H1 (cell line): ENCODE measurements at regions not wholly inside any gene's neighbourhood (a gene's known extent, or its start where the extent isn't known, plus 50 kb on each side); places are given as distances from the start of the nearest gene placed in this dataset.

Experiments used
- CTCF ChIA-PET: fragments of 300-600 bp; sonication (Branson Sonifier 250); formaldehyde crosslinking; loops from one replicate; lab custom pipeline; 2021; ENCODE audit not compliant: partially characterized antibody; lab: Charles Lee
- POLR2A ChIA-PET: fragments of 300-600 bp; sonication (Branson Sonifier 250); formaldehyde crosslinking; loops from one replicate; lab custom pipeline; 2021; ENCODE audit warnings: inconsistent platforms; ENCODE audit not compliant: partially characterized antibody; lab: Charles Lee
- DNase-seq, 2 experiments: peaks; one replicate each; pipeline versions ENCODE4 v3.0.0 to v3.0.0-alpha.2; 2010 to 2022; ENCODE audit warnings: low spot score in 2 of 2, low read depth in 1 of 2, mixed read lengths in 1 of 2
- FAIRE-seq: peaks from 2 replicates; lab custom pipeline; 2011; peaks lifted over from hg19 to GRCh38; lab: Jason Lieb, UNC
- H2AFZ ChIP-seq: 2 replicates; pipeline ENCODE4 v1.8.1; 2012; ENCODE audit warnings: low read length, inconsistent platforms
- H2AK5ac ChIP-seq: 2 replicates; pipeline ENCODE4 v1.6.1; 2013; ENCODE audit warnings: low read depth, low read length
- H2BK120ac ChIP-seq: replicated peaks from 2 replicates; pipeline ENCODE3; 2013; ENCODE audit warnings: low read depth, low read length, inconsistent platforms
- H2BK12ac ChIP-seq: 2 replicates; pipeline ENCODE4 v1.6.1; 2013; ENCODE audit warnings: low read depth, low read length
- H2BK15ac ChIP-seq: 2 replicates; pipeline ENCODE4 v1.6.1; 2013; ENCODE audit warnings: low read length
- H2BK20ac ChIP-seq: 2 replicates; pipeline ENCODE4 v1.6.1; 2013; ENCODE audit warnings: low read length
- H2BK5ac ChIP-seq: 2 replicates; pipeline ENCODE4 v1.6.1; 2013; ENCODE audit warnings: low read depth, low read length
- H3K14ac ChIP-seq: 2 replicates; pipeline ENCODE4 v1.6.1; 2013; ENCODE audit warnings: inconsistent platforms; ENCODE audit not compliant: insufficient read length
- H3K18ac ChIP-seq: 2 replicates; pipeline ENCODE4 v1.6.1; 2013; ENCODE audit warnings: low read length; ENCODE audit errors: extremely low read depth
- H3K23ac ChIP-seq: 2 replicates; pipeline ENCODE4 v1.6.1; 2013; ENCODE audit warnings: inconsistent platforms; ENCODE audit not compliant: insufficient read length
- H3K23me2 ChIP-seq: 2 replicates; pipeline ENCODE4 v1.6.1; 2013; ENCODE audit warnings: low read depth, low read length
- H3K27ac ChIP-seq: 2 replicates; pipeline ENCODE4 v1.6.1; 2011; ENCODE audit warnings: low read depth, low read length, inconsistent platforms
- H3K27me3 ChIP-seq, 4 experiments: replicated peaks in 1 of 4; 1 replicate in 1 of 4; 2 replicates in 3 of 4; pipeline versions ENCODE4 v1.6.1 to v1.8.1; 2011 to 2013; ENCODE audit warnings: low read length in 3 of 4, mild to moderate bottlenecking in 3 of 4, inconsistent platforms in 2 of 4, mixed read lengths in 2 of 4, moderate library complexity in 1 of 4; ENCODE audit not compliant: control insufficient read depth in 3 of 4, insufficient read depth in 3 of 4; ENCODE audit errors: extremely low read depth in 1 of 4
- H3K36me3 ChIP-seq, 4 experiments: 2 replicates each; pipeline versions ENCODE4 v1.6.1 to v1.8.1; 2011 to 2013; ENCODE audit warnings: mild to moderate bottlenecking in 4 of 4, low read length in 3 of 4, moderate library complexity in 2 of 4, control low read depth in 1 of 4, inconsistent platforms in 1 of 4; ENCODE audit not compliant: insufficient read depth in 4 of 4, control insufficient read depth in 2 of 4
- H3K4ac ChIP-seq: replicated peaks from 2 replicates; pipeline ENCODE3; 2013; ENCODE audit warnings: low read length, low read depth, mixed read lengths, inconsistent platforms; ENCODE audit not compliant: insufficient read length
- H3K4me1 ChIP-seq, 4 experiments: replicated peaks in 1 of 4; 1 replicate in 1 of 4; 2 replicates in 3 of 4; pipeline versions ENCODE4 v1.6.1 to v1.8.1; 2011 to 2013; ENCODE audit warnings: low read length in 3 of 4, inconsistent platforms in 2 of 4, mixed read lengths in 1 of 4; ENCODE audit not compliant: insufficient read depth in 4 of 4, control insufficient read depth in 3 of 4
- H3K4me2 ChIP-seq, 2 experiments: 2 replicates each; pipeline versions ENCODE4 v1.6.1 to v1.8.1; 2011 to 2013; ENCODE audit warnings: low read depth in 2 of 2, low read length in 2 of 2, control low read depth in 1 of 2, inconsistent platforms in 1 of 2, mild to moderate bottlenecking in 1 of 2; ENCODE audit not compliant: insufficient read depth in 1 of 2
- H3K4me3 ChIP-seq, 4 experiments: fragments of 200-600, 300-600 bp in 1 of 4; sonication (generic), shearing (Covaris generic), sonication (Bioruptor Twin) in 1 of 4; 2 replicates each; pipeline versions ENCODE4 v1.5.1 to v1.8.1; 2011 to 2016; ENCODE audit warnings: low read length in 4 of 4, low read depth in 3 of 4, control low read depth in 2 of 4, inconsistent platforms in 2 of 4, mild to moderate bottlenecking in 2 of 4, mixed read lengths in 1 of 4, moderate library complexity in 1 of 4; ENCODE audit not compliant: insufficient read depth in 2 of 4; ENCODE audit errors: extremely low read depth in 1 of 4
- H3K56ac ChIP-seq: replicated peaks from 2 replicates; pipeline ENCODE3; 2013; ENCODE audit warnings: low read depth, mild to moderate bottlenecking, mixed read lengths, low read length, inconsistent platforms; ENCODE audit not compliant: insufficient read length
- H3K79me1 ChIP-seq: 2 replicates; pipeline ENCODE4 v1.6.1; 2013; ENCODE audit warnings: low read depth, low read length, control low read depth
- H3K79me2 ChIP-seq, 2 experiments: 2 replicates each; pipeline versions ENCODE4 v1.6.1 to v1.8.1; 2012 to 2013; ENCODE audit warnings: low read length in 2 of 2, mild to moderate bottlenecking in 2 of 2, inconsistent platforms in 1 of 2; ENCODE audit not compliant: insufficient read depth in 2 of 2, control insufficient read depth in 1 of 2
- H3K9ac ChIP-seq, 4 experiments: replicated peaks in 1 of 4; 1 replicate in 1 of 4; 2 replicates in 3 of 4; pipeline versions ENCODE4 v1.6.1 to v1.8.1; 2011 to 2013; ENCODE audit warnings: low read depth in 3 of 4, low read length in 3 of 4, control low read depth in 2 of 4, mild to moderate bottlenecking in 2 of 4, moderate library complexity in 2 of 4, inconsistent platforms in 1 of 4; ENCODE audit errors: extremely low read depth in 1 of 4
- H3K9me3 ChIP-seq, 2 experiments: 2 replicates each; pipeline versions ENCODE4 v1.6.1 to v1.8.1; 2012 to 2013; ENCODE audit warnings: mild to moderate bottlenecking in 2 of 2, moderate library complexity in 2 of 2, control low read depth in 1 of 2, inconsistent platforms in 1 of 2, low read depth in 1 of 2, low read length in 1 of 2, mixed read lengths in 1 of 2; ENCODE audit not compliant: insufficient read depth in 2 of 2
- H4K20me1 ChIP-seq, 2 experiments: replicated peaks in 1 of 2; 2 replicates each; pipeline versions ENCODE3 to v1.8.1; 2011 to 2013; ENCODE audit warnings: inconsistent platforms in 2 of 2, low read length in 2 of 2, mild to moderate bottlenecking in 1 of 2; ENCODE audit not compliant: insufficient read depth in 2 of 2, control insufficient read depth in 1 of 2
- H4K5ac ChIP-seq: 2 replicates; pipeline ENCODE4 v1.6.1; 2013; ENCODE audit warnings: low read length, low read depth, mixed read lengths, inconsistent platforms; ENCODE audit not compliant: insufficient read length
- H4K8ac ChIP-seq: 2 replicates; pipeline ENCODE4 v1.8.0; 2013; ENCODE audit warnings: mild to moderate bottlenecking, moderate library complexity, low read length, inconsistent platforms; ENCODE audit not compliant: insufficient read depth; ENCODE audit errors: extremely low read depth
- H4K91ac ChIP-seq: replicated peaks from 2 replicates; pipeline ENCODE3; 2013; ENCODE audit warnings: low read length, mixed read lengths, inconsistent platforms; ENCODE audit not compliant: insufficient read length
- CBX8 ChIP-seq: fragments of 300-800, 300-1000 bp; sonication (generic); IDR thresholded peaks from 2 replicates; pipeline ENCODE4 v1.7.1; 2016; ENCODE audit warnings: low read depth, low read length, borderline replicate concordance
- CHD1 ChIP-seq: IDR thresholded peaks from 2 replicates; pipeline ENCODE4 v1.6.1; 2012; ENCODE audit warnings: low read depth, low read length, improper control_type of control experiment
- EP300 ChIP-seq, 2 experiments: IDR thresholded peaks; 1 replicate in 1 of 2; 2 replicates in 1 of 2; pipeline ENCODE4 v1.6.1; 2011 to 2012; ENCODE audit warnings: low read depth in 2 of 2, low read length in 2 of 2, mild to moderate bottlenecking in 2 of 2, borderline replicate concordance in 1 of 2, inconsistent platforms in 1 of 2, moderate library complexity in 1 of 2
- PHF8 ChIP-seq: fragments of 200-600 bp; sonication (generic); conservative IDR thresholded peaks from 2 replicates; pipeline ENCODE4 v1.7.1; 2012; ENCODE audit warnings: low read depth, mild to moderate bottlenecking, inconsistent platforms, low read length, moderate library complexity
- WGBS, 2 experiments: shearing (Covaris generic) in 1 of 2; methylation state at CpG; one replicate each; pipeline versions ENCODE4 v1.1.6 to v1.1.7; 2013 to 2015; ENCODE audit warnings: low lambda C conversion rate in 2 of 2, mixed read lengths in 2 of 2, inconsistent platforms in 1 of 2, low coverage in 1 of 2, missing lambda C conversion rate in 1 of 2; ENCODE audit not compliant: insufficient replicate concordance in 2 of 2, insufficient coverage in 1 of 2, insufficient read length in 1 of 2; ENCODE audit errors: extremely low coverage in 1 of 2, missing lambda C conversion rate in 1 of 2; 5-methylcytosine and 5-hydroxymethylcytosine counted together

DNA sequence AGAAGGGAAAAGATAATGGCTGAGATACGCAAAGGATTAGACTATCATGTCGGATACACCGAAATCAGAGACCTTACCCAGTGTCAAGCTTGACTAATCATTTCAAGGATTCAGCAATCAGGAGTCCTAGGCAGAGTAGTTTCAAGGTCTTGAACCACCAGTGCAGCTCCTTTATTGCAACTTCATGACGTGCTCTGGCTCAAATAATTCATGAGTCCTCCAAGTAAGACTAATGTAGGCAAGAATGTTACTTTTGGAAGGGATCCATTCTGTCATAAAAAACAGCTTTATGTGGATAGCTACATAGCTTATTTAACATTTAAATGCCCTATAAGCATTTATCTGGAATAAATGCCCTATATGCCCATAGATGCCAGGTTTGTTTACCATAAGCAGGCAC lies 123.2 kb downstream of the LMO3 start:
- Histone ChIP-seq H3K27me3 (no peaks in the 10 kb centered on the region), H4K91ac (no peak overlapping the region), H3K23ac (no peak overlapping the region), H3K9ac (no peak overlapping the region), H2AK5ac (no peak overlapping the region), H3K23me2 (no peaks in the 10 kb centered on the region), H3K79me2 (no peaks in the 10 kb centered on the region), H2BK120ac (no peak overlapping the region), H2BK12ac (no peak overlapping the region), H3K36me3 (no peaks in the 10 kb centered on the region), H4K20me1 (no peaks in the 10 kb centered on the region), H3K14ac (no peak overlapping the region), H4K5ac (no peak overlapping the region), H2BK5ac (no peak overlapping the region), H2BK15ac (no peak overlapping the region), H3K4me1 (no peaks in the 10 kb centered on the region), H2BK20ac (no peak overlapping the region), H3K4me3 (no peak overlapping the region), H4K8ac (no peak overlapping the region), H2AFZ (no peak overlapping the region), H3K4me2 (no peak overlapping the region), H3K79me1 (no peaks in the 10 kb centered on the region), H3K4ac (no peak overlapping the region), H3K56ac (no peak overlapping the region), H3K9me3 (peaks cover 0 to 10% of the 10 kb centered on the region in 2 experiments; a peak in 2 of 4 replicates), H3K27ac (no peak overlapping the region), H3K18ac (no peak overlapping the region)
- CTCF ChIA-PET = no interaction called here
- WGBS, 2 experiments = 90% methylated on average over 4 of the region's 4 CpGs; no CpG with 5 or more reads in 1 of the 2 experiments
- no peak for DNase-seq
- POLR2A ChIA-PET = no interaction called here
- TF ChIP-seq CHD1 (no peak), EP300 (IDR thresholded peaks at IDR 0.05; ENCODE audit: borderline replicate concordance in 1 of 2, low read depth in 2 of 2, low read length in 2 of 2) (no peak), PHF8 (no peak), CBX8 (no peak)
- FAIRE-seq = no peak
